HCT116 (cell line): ENCODE measurements at regions not wholly inside any gene's neighbourhood (a gene's known extent, or its start where the extent isn't known, plus 50 kb on each side); places are given as distances from the start of the nearest gene placed in this dataset.

Experiments
- ATAC-seq: fragments of 200-7000 bp; cut with Tn5 transposase; 2 replicates; pipeline ENCODE4 v1.9.1; 2020; ENCODE audit warnings: mild to moderate bottlenecking, moderate library complexity
- BruUV-seq: library from RNA; stranded (reverse); fragments of 400-500 nt; replicated peaks from 2 replicates; lab custom pipeline; 2021; lab: Mats Ljungman, UMichigan
- CTCF ChIA-PET: fragments of 300-600 bp; sonication (Branson Sonifier 250); formaldehyde crosslinking; loops from one replicate; lab custom pipeline; 2021; ENCODE audit warnings: antibody characterized with exemption; lab: Charles Lee
- POLR2A ChIA-PET: fragments of 300-600, 350-600 bp; sonication (Branson Sonifier 250); formaldehyde crosslinking; loops from one replicate; lab custom pipeline; 2021; ENCODE audit warnings: antibody characterized with exemption; lab: Charles Lee
- RAD21 ChIA-PET, 2 experiments: fragments of 300-600 bp; sonication (Branson Sonifier 250); formaldehyde crosslinking; loops; one replicate each; lab custom pipeline; 2023; ENCODE audit warnings: low total read pairs in 2 of 2; ENCODE audit not compliant: uncharacterized antibody in 2 of 2, unreplicated experiment in 2 of 2, low non-redundant PET in 1 of 2; lab: Charles Lee
- DNase-seq: peaks from one replicate; pipeline ENCODE4 v3.0.0-alpha.2; 2010; ENCODE audit warnings: low read depth, low spot score
- H2AFZ ChIP-seq: fragments of 200-600 bp; shearing (Covaris generic), sonication (generic); 2 replicates; pipeline ENCODE4 v1.6.1; 2017; ENCODE audit warnings: low read depth, mixed run types, mixed read lengths, antibody characterized with exemption, low read length; ENCODE audit not compliant: poor library complexity, severe bottlenecking
- H3K27ac ChIP-seq: 2 replicates; pipeline ENCODE4 v1.5.1; 2012; ENCODE audit warnings: low read depth, low read length
- H3K27me3 ChIP-seq: fragments of 200-600 bp; sonication (generic); 2 replicates; pipeline ENCODE4 v1.6.1; 2016; ENCODE audit warnings: mixed run types, low read length, mixed read lengths; ENCODE audit not compliant: insufficient read depth
- H3K36me3 ChIP-seq, 2 experiments: fragments of 200-500 bp in 1 of 2; fragments of 200-600 bp in 1 of 2; sonication (Bioruptor generic) in 1 of 2; sonication (generic) in 1 of 2; 2 replicates each; pipeline versions ENCODE4 v1.5.1 to v1.6.1; 2014 to 2016; ENCODE audit warnings: low read length in 2 of 2, inconsistent platforms in 1 of 2, mixed read lengths in 1 of 2, mixed run types in 1 of 2; ENCODE audit not compliant: insufficient read depth in 2 of 2, control insufficient read depth in 1 of 2
- H3K4me1 ChIP-seq, 2 experiments: fragments of 200-600 bp in 1 of 2; sonication (generic) in 1 of 2; 2 replicates each; pipeline versions ENCODE4 v1.5.1 to v1.6.1; 2012 to 2017; ENCODE audit warnings: low read length in 2 of 2, inconsistent platforms in 1 of 2, mild to moderate bottlenecking in 1 of 2, mixed read lengths in 1 of 2, mixed run types in 1 of 2, moderate library complexity in 1 of 2; ENCODE audit not compliant: insufficient read depth in 2 of 2, control insufficient read depth in 1 of 2
- H3K4me2 ChIP-seq: fragments of 200-600 bp; sonication (generic); 2 replicates; pipeline ENCODE4 v1.6.1; 2017; ENCODE audit warnings: mixed run types, low read length, mixed read lengths
- H3K4me3 ChIP-seq, 2 experiments: fragments of 200-600 bp in 1 of 2; sonication (generic) in 1 of 2; replicated peaks in 1 of 2; 2 replicates each; pipeline ENCODE4 v1.5.1; 2011 to 2016; ENCODE audit warnings: low read length in 2 of 2, control low read depth in 1 of 2, low read depth in 1 of 2, mild to moderate bottlenecking in 1 of 2, mixed read lengths in 1 of 2, mixed run types in 1 of 2
- H3K79me2 ChIP-seq: fragments of 200-600 bp; sonication (generic); 2 replicates; pipeline ENCODE4 v1.6.1; 2017; ENCODE audit warnings: mild to moderate bottlenecking, mixed run types, low read length, moderate library complexity, mixed read lengths; ENCODE audit not compliant: insufficient read depth
- H3K9ac ChIP-seq: fragments of 200-600 bp; sonication (generic); 2 replicates; pipeline ENCODE4 v1.6.1; 2016; ENCODE audit warnings: low read length, mixed read lengths
- H3K9me2 ChIP-seq: fragments of 200-600 bp; sonication (generic), shearing (Covaris generic); 2 replicates; pipeline ENCODE4 v1.6.1; 2017; ENCODE audit warnings: mixed run types, mild to moderate bottlenecking, moderate library complexity; ENCODE audit not compliant: insufficient read depth
- H3K9me3 ChIP-seq, 2 experiments: fragments of 200-500 bp in 1 of 2; fragments of 200-600 bp in 1 of 2; sonication (Bioruptor generic) in 1 of 2; sonication (generic) in 1 of 2; 2 replicates each; pipeline ENCODE4 v1.6.1; 2014 to 2017; ENCODE audit warnings: low read length in 2 of 2, mixed read lengths in 2 of 2, inconsistent platforms in 1 of 2, low read depth in 1 of 2, mild to moderate bottlenecking in 1 of 2, mixed run types in 1 of 2, moderate library complexity in 1 of 2; ENCODE audit not compliant: control insufficient read depth in 1 of 2, insufficient read depth in 1 of 2
- H4K20me1 ChIP-seq: fragments of 200-600 bp; sonication (generic), shearing (Covaris generic); 2 replicates; pipeline ENCODE4 v1.6.1; 2017; ENCODE audit warnings: mixed run types, mild to moderate bottlenecking, moderate library complexity; ENCODE audit not compliant: insufficient read depth
- CBX3 ChIP-seq: IDR thresholded peaks from 2 replicates; pipeline ENCODE4 v1.6.1; 2012; ENCODE audit warnings: low read depth
- CEBPB ChIP-seq: IDR thresholded peaks from 2 replicates; pipeline ENCODE4 v1.6.1; 2012; ENCODE audit warnings: low read depth
- EGR1 ChIP-seq: IDR thresholded peaks from 2 replicates; pipeline ENCODE4 v1.6.1; 2012; ENCODE audit warnings: low read depth
- EZH2phosphoT487 ChIP-seq: fragments of 200-600 bp; IDR thresholded peaks from 2 replicates; pipeline ENCODE4 v1.6.1; 2018; ENCODE audit warnings: antibody characterized with exemption, borderline replicate concordance
- FOSL1 ChIP-seq: IDR thresholded peaks from 2 replicates; pipeline ENCODE4 v1.6.1; 2012; ENCODE audit warnings: low read depth
- POLR2AphosphoS5 ChIP-seq: IDR thresholded peaks from 2 replicates; pipeline ENCODE4 v1.6.1; 2011; ENCODE audit warnings: mild to moderate bottlenecking, low read depth, low read length, moderate library complexity
- SRF ChIP-seq: IDR thresholded peaks from 2 replicates; pipeline ENCODE4 v1.6.1; 2012; ENCODE audit warnings: low read depth
- ZFX ChIP-seq: fragments of 450-650 bp; IDR thresholded peaks from 2 replicates; pipeline ENCODE4 v1.6.1; 2017
- ZNF274 ChIP-seq: fragments of 200-500 bp; sonication (Bioruptor generic); IDR thresholded peaks from 2 replicates; pipeline ENCODE4 v1.6.1; 2014; ENCODE audit warnings: mild to moderate bottlenecking, low read depth, low read length, inconsistent platforms
- intact Hi-C: fragments of 100-400 bp; cut with micrococcal nuclease; formaldehyde crosslinking; loops from 2 replicates; pipeline ENCODE4 v1.10.0; 2022
- TF ChIP-seq, protein P1 (sequence below): IDR thresholded peaks from 2 replicates; pipeline ENCODE4 v1.6.1; 2011; ENCODE audit warnings: mild to moderate bottlenecking, low read length, moderate library complexity; ENCODE audit not compliant: insufficient replicate concordance; ENCODE audit errors: extremely low read depth
- TF ChIP-seq, protein P2 (sequence below), 3 experiments: fragments of 200-600 bp in 1 of 3; sonication (generic) in 1 of 3; IDR thresholded peaks in 2 of 3; conservative IDR thresholded peaks in 1 of 3; 2 replicates each; pipeline ENCODE4 v1.5.1; 2012 to 2017; ENCODE audit warnings: low read depth in 2 of 3, low read length in 2 of 3, antibody characterized with exemption in 1 of 3, borderline replicate concordance in 1 of 3, control low read depth in 1 of 3, mild to moderate bottlenecking in 1 of 3, mixed read lengths in 1 of 3, mixed run types in 1 of 3, moderate library complexity in 1 of 3; ENCODE audit not compliant: insufficient read depth in 1 of 3

DNA sequence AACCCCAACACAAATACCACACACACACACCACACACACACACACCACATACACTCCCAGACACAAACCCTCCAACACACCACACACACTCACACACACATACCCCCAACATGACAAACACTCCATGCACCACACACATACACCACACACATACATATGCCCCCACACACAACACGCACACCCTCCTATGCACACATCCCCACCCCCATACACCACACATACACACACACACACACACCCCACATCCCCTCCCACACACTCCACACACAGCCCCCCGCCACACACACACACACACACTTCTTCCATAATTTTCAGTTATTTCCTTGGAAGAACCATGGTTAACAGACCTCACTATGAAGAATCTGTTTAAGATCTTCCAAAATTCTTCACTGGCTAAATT, 173.5 kb upstream of the KCNIP4 start (continued):
- TF ChIP-seq, protein P1, sequence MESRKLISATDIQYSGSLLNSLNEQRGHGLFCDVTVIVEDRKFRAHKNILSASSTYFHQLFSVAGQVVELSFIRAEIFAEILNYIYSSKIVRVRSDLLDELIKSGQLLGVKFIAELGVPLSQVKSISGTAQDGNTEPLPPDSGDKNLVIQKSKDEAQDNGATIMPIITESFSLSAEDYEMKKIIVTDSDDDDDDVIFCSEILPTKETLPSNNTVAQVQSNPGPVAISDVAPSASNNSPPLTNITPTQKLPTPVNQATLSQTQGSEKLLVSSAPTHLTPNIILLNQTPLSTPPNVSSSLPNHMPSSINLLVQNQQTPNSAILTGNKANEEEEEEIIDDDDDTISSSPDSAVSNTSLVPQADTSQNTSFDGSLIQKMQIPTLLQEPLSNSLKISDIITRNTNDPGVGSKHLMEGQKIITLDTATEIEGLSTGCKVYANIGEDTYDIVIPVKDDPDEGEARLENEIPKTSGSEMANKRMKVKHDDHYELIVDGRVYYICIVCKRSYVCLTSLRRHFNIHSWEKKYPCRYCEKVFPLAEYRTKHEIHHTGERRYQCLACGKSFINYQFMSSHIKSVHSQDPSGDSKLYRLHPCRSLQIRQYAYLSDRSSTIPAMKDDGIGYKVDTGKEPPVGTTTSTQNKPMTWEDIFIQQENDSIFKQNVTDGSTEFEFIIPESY, result no peak
- TF ChIP-seq, protein P2, sequence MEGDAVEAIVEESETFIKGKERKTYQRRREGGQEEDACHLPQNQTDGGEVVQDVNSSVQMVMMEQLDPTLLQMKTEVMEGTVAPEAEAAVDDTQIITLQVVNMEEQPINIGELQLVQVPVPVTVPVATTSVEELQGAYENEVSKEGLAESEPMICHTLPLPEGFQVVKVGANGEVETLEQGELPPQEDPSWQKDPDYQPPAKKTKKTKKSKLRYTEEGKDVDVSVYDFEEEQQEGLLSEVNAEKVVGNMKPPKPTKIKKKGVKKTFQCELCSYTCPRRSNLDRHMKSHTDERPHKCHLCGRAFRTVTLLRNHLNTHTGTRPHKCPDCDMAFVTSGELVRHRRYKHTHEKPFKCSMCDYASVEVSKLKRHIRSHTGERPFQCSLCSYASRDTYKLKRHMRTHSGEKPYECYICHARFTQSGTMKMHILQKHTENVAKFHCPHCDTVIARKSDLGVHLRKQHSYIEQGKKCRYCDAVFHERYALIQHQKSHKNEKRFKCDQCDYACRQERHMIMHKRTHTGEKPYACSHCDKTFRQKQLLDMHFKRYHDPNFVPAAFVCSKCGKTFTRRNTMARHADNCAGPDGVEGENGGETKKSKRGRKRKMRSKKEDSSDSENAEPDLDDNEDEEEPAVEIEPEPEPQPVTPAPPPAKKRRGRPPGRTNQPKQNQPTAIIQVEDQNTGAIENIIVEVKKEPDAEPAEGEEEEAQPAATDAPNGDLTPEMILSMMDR (IDR thresholded peaks at IDR 0.05 in 2 of 3, conservative IDR thresholded peaks at IDR 0.05 in 1 of 3; ENCODE audit: borderline replicate concordance in 1 of 3, insufficient read depth in 1 of 3, low read depth in 2 of 3, low read length in 2 of 3), result no peak
- no peak for TF ChIP-seq EGR1
- TF ChIP-seq CBX3, result no peak
- TF ChIP-seq ZNF274, result no peak
- no peak for TF ChIP-seq FOSL1
- no peak for TF ChIP-seq CEBPB
- TF ChIP-seq POLR2AphosphoS5, result no peak
- TF ChIP-seq SRF, result no peak

DNA sequence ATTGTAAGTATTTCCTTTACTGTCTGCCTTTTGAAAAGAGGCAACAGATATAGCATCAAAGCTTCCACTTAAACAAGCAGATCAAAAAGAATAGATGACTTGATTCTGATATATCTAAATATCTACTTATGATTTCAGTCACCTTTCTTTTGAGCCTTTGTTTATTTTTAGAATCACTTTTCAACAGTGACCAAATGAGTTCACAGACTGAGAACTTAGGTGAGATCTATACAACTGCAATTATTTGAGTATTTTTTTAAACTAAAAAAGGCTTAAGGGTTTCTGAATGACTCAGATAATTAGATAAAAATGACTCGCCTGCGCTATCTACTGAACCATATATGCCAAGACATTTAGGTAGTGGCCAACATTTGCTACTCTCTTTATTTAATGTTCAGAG, 166.7 kb upstream of the KCNIP4 start:
- Histone ChIP-seq H3K4me1 (no peaks in the 10 kb centered on the region), H3K27me3 (no peaks in the 10 kb centered on the region), H3K79me2 (no peaks in the 10 kb centered on the region), H3K9me3 (0 out of 4 replicates have a peak, but pooled peaks cover 0 to 3% of the 10 kb centered on the region in 2 experiments), H3K27ac (no peak overlapping the region), H3K4me3 (no peak overlapping the region), H3K4me2 (no peak overlapping the region), H3K36me3 (no peaks in the 10 kb centered on the region), H4K20me1 (no peaks in the 10 kb centered on the region), H3K9me2 (no peaks in the 10 kb centered on the region), H3K9ac (no peak overlapping the region), H2AFZ (no peak overlapping the region)
- ChIA-PET POLR2A (no interaction called here), RAD21 (no interaction called here), CTCF (no interaction called here)
- no peak for DNase-seq
- BruUV-seq, result no TSS peak
- no peak for ATAC-seq
- intact Hi-C loops, result no loop called here
- TF ChIP-seq, protein P1, result no peak
- TF ChIP-seq ZFX (no peak), POLR2AphosphoS5 (no peak), SRF (no peak), EZH2phosphoT487 (no peak)
- TF ChIP-seq, protein P2 (IDR thresholded peaks at IDR 0.05 in 2 of 3, conservative IDR thresholded peaks at IDR 0.05 in 1 of 3; ENCODE audit: borderline replicate concordance in 1 of 3, insufficient read depth in 1 of 3, low read depth in 2 of 3, low read length in 2 of 3), result no peak
